HEK293 (cell line): ENCODE measurements at regions not wholly inside any gene's neighbourhood (a gene's known extent, or its start where the extent isn't known, plus 50 kb on each side); places are given as distances from the start of the nearest gene placed in this dataset.

Experiments used
- CTCF ChIA-PET: fragments of 350-600 bp; formaldehyde crosslinking; extraction: SDS; loops from one replicate; lab custom pipeline; 2021; ENCODE audit warnings: antibody characterized with exemption; lab: Yijun Ruan, JAX
- POLR2A ChIA-PET: fragments of 300-600 bp; formaldehyde crosslinking; extraction: SDS; loops from one replicate; lab custom pipeline; 2020; ENCODE audit warnings: antibody characterized with exemption, inconsistent platforms; lab: Yijun Ruan, JAX
- H3K27ac ChIP-seq: fragments of 200-500 bp; sonication (Bioruptor generic); 2 replicates; pipeline ENCODE4 v1.5.1; 2014; ENCODE audit warnings: low read depth, low read length, control low read depth, inconsistent platforms; ENCODE audit errors: extremely low read depth
- H3K36me3 ChIP-seq, 2 experiments: fragments of 200-500 bp in 1 of 2; sonication (Bioruptor generic) in 1 of 2; 1 replicate in 1 of 2; 2 replicates in 1 of 2; pipeline ENCODE4 v1.5.1; 2014 to 2017; ENCODE audit warnings: inconsistent platforms in 2 of 2, low read length in 2 of 2; ENCODE audit not compliant: control insufficient read depth in 2 of 2, insufficient read depth in 1 of 2
- H3K4me1 ChIP-seq: fragments of 200-500 bp; sonication (Bioruptor generic); 2 replicates; pipeline ENCODE4 v1.5.1; 2014; ENCODE audit warnings: mild to moderate bottlenecking, low read length, inconsistent platforms; ENCODE audit not compliant: control insufficient read depth, insufficient read depth
- H3K4me3 ChIP-seq: 2 replicates; pipeline ENCODE4 v1.5.1; 2011; ENCODE audit warnings: low read depth, mild to moderate bottlenecking, control low read depth, low read length, moderate library complexity
- H3K9me3 ChIP-seq: fragments of 200-500 bp; sonication (Bioruptor generic); 2 replicates; pipeline ENCODE4 v1.5.1; 2014; ENCODE audit warnings: low read depth, low read length, inconsistent platforms; ENCODE audit not compliant: control insufficient read depth, insufficient read depth
- BCL11B ChIP-seq: fragments of 450-650 bp; formaldehyde crosslinking; IDR thresholded peaks from 2 replicates; pipeline ENCODE4 v1.5.1; 2016; ENCODE audit warnings: low read depth, missing biosample characterization, missing genetic modification characterization
- ZBTB7A ChIP-seq: fragments of 450-650 bp; formaldehyde crosslinking; IDR thresholded peaks from 2 replicates; pipeline ENCODE4 v1.5.1; 2016; ENCODE audit warnings: low read depth, missing biosample characterization, missing genetic modification characterization
- ZFHX2 ChIP-seq: fragments of 450-650 bp; formaldehyde crosslinking; conservative IDR thresholded peaks from 2 replicates; pipeline ENCODE4 v1.5.1; 2016; ENCODE audit warnings: missing biosample characterization, missing genetic modification characterization
- ZNF114 ChIP-seq: fragments of 450-650 bp; formaldehyde crosslinking; IDR thresholded peaks from 2 replicates; pipeline ENCODE4 v1.5.0; 2017; ENCODE audit warnings: missing biosample characterization, missing genetic modification characterization
- ZNF121 ChIP-seq: fragments of 450-650 bp; formaldehyde crosslinking; IDR thresholded peaks from 2 replicates; pipeline ENCODE4 v1.5.1; 2016; ENCODE audit warnings: missing biosample characterization, missing genetic modification characterization
- ZNF138 ChIP-seq: fragments of 450-650 bp; formaldehyde crosslinking; IDR thresholded peaks from 2 replicates; pipeline ENCODE4 v1.5.1; 2016; ENCODE audit warnings: missing biosample characterization, missing genetic modification characterization, borderline replicate concordance
- ZNF211 ChIP-seq: fragments of 450-650 bp; formaldehyde crosslinking; IDR thresholded peaks from 2 replicates; pipeline ENCODE4 v1.5.1; 2016; ENCODE audit warnings: low read depth, missing biosample characterization, missing genetic modification characterization
- ZNF24 ChIP-seq: fragments of 450-650 bp; formaldehyde crosslinking; IDR thresholded peaks from 2 replicates; pipeline ENCODE4 v1.5.1; 2016; ENCODE audit warnings: missing biosample characterization, missing genetic modification characterization
- ZNF341 ChIP-seq: fragments of 450-650 bp; formaldehyde crosslinking; IDR thresholded peaks from 2 replicates; pipeline ENCODE4; 2016; ENCODE audit warnings: low read depth, missing biosample characterization, missing genetic modification characterization
- ZNF473 ChIP-seq: fragments of 450-650 bp; formaldehyde crosslinking; IDR thresholded peaks from 2 replicates; pipeline ENCODE4 v1.5.1; 2017; ENCODE audit warnings: missing biosample characterization, missing genetic modification characterization
- ZNF548 ChIP-seq: fragments of 450-650 bp; formaldehyde crosslinking; IDR thresholded peaks from 2 replicates; pipeline ENCODE4 v1.5.1; 2016; ENCODE audit warnings: missing biosample characterization, missing genetic modification characterization
- ZNF585B ChIP-seq: fragments of 450-650 bp; formaldehyde crosslinking; IDR thresholded peaks from 2 replicates; pipeline ENCODE4 v1.5.1; 2016; ENCODE audit warnings: missing biosample characterization, missing genetic modification characterization
- ZNF623 ChIP-seq: fragments of 450-650 bp; formaldehyde crosslinking; IDR thresholded peaks from 2 replicates; pipeline ENCODE4 v1.5.1; 2016; ENCODE audit warnings: missing biosample characterization, missing genetic modification characterization
- ZNF658 ChIP-seq: fragments of 450-650 bp; formaldehyde crosslinking; IDR thresholded peaks from 2 replicates; pipeline ENCODE4; 2016; ENCODE audit warnings: missing biosample characterization, missing genetic modification characterization
- ZNF677 ChIP-seq: fragments of 450-650 bp; IDR thresholded peaks from 2 replicates; pipeline ENCODE4 v1.5.0; 2018; ENCODE audit warnings: missing biosample characterization, mild to moderate bottlenecking, missing genetic modification characterization, moderate library complexity
- ZNF776 ChIP-seq: fragments of 450-650 bp; formaldehyde crosslinking; IDR thresholded peaks from 2 replicates; pipeline ENCODE4 v1.5.0; 2017; ENCODE audit warnings: missing biosample characterization, missing genetic modification characterization, borderline replicate concordance
- ZNF792 ChIP-seq: fragments of 450-650 bp; formaldehyde crosslinking; IDR thresholded peaks from 2 replicates; pipeline ENCODE4 v1.5.1; 2016; ENCODE audit warnings: missing biosample characterization, missing genetic modification characterization
- ZNF837 ChIP-seq: fragments of 450-650 bp; formaldehyde crosslinking; IDR thresholded peaks from 2 replicates; pipeline ENCODE4 v1.5.1; 2016; ENCODE audit warnings: missing biosample characterization, missing genetic modification characterization
- ZSCAN16 ChIP-seq: fragments of 450-650 bp; formaldehyde crosslinking; IDR thresholded peaks from 2 replicates; pipeline ENCODE4 v1.5.1; 2016; ENCODE audit warnings: missing biosample characterization, missing genetic modification characterization
- TF ChIP-seq, protein P1 (sequence below): fragments of 450-650 bp; IDR thresholded peaks from 2 replicates; pipeline ENCODE4 v1.5.1; 2018; ENCODE audit warnings: missing biosample characterization, missing genetic modification characterization
- TF ChIP-seq, protein P2 (sequence below): fragments of 450-650 bp; formaldehyde crosslinking; IDR thresholded peaks from 2 replicates; pipeline ENCODE4 v1.5.1; 2016; ENCODE audit warnings: missing biosample characterization, missing genetic modification characterization
- TF ChIP-seq, protein P3 (sequence below): fragments of 450-650 bp; formaldehyde crosslinking; IDR thresholded peaks from 2 replicates; pipeline ENCODE4 v1.5.1; 2016; ENCODE audit warnings: missing biosample characterization, missing genetic modification characterization

DNA sequence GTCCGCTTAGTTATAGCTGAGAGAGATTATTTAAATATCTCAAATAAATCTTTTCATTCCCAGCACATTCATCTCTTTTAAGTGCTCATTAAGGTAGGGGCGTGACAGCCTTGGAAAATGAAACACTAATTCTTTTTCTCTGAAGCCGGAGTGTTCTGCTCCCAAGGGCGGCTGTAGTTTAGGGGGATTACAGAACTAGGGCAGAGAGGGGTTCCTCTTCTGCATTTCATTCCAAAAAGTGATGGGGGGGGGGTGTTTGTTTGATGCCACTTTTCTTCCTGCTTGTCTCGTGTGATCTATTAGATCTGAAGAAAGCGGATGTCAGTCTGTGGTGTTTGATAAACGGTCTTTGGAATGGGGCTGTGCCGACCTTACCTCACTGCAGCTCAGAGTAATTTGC lies 506.5 kb upstream of the MGMT start (continued):
- TF ChIP-seq, protein P1, sequence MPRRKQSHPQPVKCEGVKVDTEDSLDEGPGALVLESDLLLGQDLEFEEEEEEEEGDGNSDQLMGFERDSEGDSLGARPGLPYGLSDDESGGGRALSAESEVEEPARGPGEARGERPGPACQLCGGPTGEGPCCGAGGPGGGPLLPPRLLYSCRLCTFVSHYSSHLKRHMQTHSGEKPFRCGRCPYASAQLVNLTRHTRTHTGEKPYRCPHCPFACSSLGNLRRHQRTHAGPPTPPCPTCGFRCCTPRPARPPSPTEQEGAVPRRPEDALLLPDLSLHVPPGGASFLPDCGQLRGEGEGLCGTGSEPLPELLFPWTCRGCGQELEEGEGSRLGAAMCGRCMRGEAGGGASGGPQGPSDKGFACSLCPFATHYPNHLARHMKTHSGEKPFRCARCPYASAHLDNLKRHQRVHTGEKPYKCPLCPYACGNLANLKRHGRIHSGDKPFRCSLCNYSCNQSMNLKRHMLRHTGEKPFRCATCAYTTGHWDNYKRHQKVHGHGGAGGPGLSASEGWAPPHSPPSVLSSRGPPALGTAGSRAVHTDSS (tag by site-specific recombination) = no peak

DNA sequence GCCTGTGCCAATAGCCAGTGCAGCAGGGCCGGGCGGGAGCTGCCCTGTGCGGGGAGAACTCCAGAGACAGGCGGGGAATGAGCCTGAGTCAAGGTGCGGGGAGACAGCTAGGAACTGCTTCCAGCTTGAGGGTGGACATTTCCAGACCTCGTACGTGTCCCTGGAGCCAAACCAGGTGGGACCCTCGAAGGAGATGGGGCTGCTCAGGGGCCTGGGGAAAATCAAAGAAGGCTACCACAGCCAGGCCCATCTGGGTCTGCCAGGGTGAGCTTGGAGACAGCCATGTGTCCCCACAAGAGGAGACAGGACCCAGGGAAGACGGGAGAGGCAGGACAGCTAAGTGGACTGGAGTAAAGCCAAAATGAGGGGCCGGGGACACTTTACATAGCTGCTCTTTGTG lies 504.9 kb upstream of the MGMT start:
- POLR2A ChIA-PET = no interaction called here

DNA sequence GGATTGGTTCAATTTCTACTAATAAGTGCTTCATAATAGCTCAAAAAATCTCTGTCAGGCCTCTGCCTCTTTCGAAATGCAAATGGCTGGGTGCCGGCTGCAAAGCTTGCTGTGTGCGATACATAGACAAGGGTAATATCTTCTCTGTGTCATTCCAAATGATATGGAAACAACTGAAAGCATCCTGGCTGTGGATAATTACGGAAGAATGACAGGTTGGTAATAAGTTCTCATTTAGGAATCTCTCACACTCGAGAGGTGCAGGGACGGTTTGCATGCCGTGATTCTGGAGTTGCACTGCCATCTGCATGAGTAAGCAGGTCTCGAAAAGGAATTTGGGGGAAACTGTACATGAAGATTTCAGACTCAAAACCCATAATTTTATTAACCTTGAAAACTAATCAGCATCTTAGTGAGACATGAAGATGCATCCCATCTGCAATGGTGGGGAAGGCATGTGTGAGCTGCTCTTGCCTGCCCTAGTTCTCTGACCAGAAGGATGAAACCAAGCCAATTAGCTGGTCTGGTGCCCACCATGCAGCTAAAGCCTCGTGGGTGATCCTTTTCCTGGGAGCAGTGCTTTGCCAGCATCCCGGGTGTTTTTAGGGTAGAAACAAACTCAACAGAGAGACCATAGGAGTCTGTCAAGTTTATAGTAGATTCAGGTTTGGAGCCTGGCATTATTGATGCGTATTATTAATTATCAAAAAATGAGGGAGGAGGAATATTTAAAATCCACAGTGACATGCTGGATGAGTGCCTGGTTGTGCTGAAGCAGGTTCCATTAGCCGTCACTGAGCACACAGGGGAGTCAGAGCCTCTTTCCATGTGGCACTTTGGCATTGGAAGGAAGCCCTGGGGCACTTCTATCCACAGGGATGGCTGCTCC lies 503.6 kb upstream of the MGMT start:
- no peaks in the 10 kb centered on the region for H3K36me3 ChIP-seq
- no peak overlapping the region for H3K27ac ChIP-seq
- no peaks in the 10 kb centered on the region for H3K4me1 ChIP-seq
- ChIA-PET POLR2A (no interaction called here), CTCF (interaction anchor here (0.7 kb wide), 1 partner anchor 103 kb away, joined by 3 read pairs; no protein-coding TSS in a partner anchor)
- H3K4me3 ChIP-seq = no peak overlapping the region
- H3K9me3 ChIP-seq = no peaks in the 10 kb centered on the region
- TF ChIP-seq ZNF114 (no peak), ZNF138 (no peak), ZNF776 (tag by site-specific recombination) (no peak), ZNF792 (tag by site-specific recombination) (no peak), ZBTB7A (no peak), ZNF837 (tag by site-specific recombination) (no peak), ZNF24 (tag by site-specific recombination) (no peak), ZNF548 (no peak), ZFHX2 (tag by site-specific recombination) (no peak), ZNF585B (no peak), ZNF623 (tag by site-specific recombination) (no peak), ZNF341 (tag by site-specific recombination) (no peak), ZNF658 (tag by site-specific recombination) (no peak), ZNF121 (tag by site-specific recombination) (no peak), ZNF211 (tag by site-specific recombination) (no peak), BCL11B (tag by site-specific recombination) (no peak), ZSCAN16 (tag by site-specific recombination) (no peak), ZNF473 (no peak)
- TF ChIP-seq, protein P2, sequence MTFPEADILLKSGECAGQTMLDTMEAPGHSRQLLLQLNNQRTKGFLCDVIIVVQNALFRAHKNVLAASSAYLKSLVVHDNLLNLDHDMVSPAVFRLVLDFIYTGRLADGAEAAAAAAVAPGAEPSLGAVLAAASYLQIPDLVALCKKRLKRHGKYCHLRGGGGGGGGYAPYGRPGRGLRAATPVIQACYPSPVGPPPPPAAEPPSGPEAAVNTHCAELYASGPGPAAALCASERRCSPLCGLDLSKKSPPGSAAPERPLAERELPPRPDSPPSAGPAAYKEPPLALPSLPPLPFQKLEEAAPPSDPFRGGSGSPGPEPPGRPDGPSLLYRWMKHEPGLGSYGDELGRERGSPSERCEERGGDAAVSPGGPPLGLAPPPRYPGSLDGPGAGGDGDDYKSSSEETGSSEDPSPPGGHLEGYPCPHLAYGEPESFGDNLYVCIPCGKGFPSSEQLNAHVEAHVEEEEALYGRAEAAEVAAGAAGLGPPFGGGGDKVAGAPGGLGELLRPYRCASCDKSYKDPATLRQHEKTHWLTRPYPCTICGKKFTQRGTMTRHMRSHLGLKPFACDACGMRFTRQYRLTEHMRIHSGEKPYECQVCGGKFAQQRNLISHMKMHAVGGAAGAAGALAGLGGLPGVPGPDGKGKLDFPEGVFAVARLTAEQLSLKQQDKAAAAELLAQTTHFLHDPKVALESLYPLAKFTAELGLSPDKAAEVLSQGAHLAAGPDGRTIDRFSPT (tag by site-specific recombination) = no peak
- TF ChIP-seq, protein P3, sequence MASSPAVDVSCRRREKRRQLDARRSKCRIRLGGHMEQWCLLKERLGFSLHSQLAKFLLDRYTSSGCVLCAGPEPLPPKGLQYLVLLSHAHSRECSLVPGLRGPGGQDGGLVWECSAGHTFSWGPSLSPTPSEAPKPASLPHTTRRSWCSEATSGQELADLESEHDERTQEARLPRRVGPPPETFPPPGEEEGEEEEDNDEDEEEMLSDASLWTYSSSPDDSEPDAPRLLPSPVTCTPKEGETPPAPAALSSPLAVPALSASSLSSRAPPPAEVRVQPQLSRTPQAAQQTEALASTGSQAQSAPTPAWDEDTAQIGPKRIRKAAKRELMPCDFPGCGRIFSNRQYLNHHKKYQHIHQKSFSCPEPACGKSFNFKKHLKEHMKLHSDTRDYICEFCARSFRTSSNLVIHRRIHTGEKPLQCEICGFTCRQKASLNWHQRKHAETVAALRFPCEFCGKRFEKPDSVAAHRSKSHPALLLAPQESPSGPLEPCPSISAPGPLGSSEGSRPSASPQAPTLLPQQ (tag by site-specific recombination) = no peak

More for the DNA sequence above, 504.9 kb upstream of the MGMT start:
- Histone ChIP-seq H3K4me3 (no peak overlapping the region), H3K27ac (no peak overlapping the region), H3K9me3 (no peaks in the 10 kb centered on the region), H3K4me1 (no peaks in the 10 kb centered on the region), H3K36me3 (no peaks in the 10 kb centered on the region)
- CTCF ChIA-PET = no interaction called here
- TF ChIP-seq ZNF677 (tag by site-specific recombination) = no peak
